Prostate gland (tissue), 2 donors: ENCODE measurements at regions not wholly inside any gene's neighbourhood (a gene's known extent, or its start where the extent isn't known, plus 50 kb on each side); places are given as distances from the start of the nearest gene placed in this dataset.

Source experiments
- DNase-seq: peaks from one replicate; pipeline ENCODE4 v3.0.0-alpha.2; 2019; ENCODE audit warnings: low spot score
- H3K27ac ChIP-seq, 2 donors: fragments of 200-600 bp; sonication (generic); 2 replicates each; pipeline ENCODE4 v1.5.1; 2017 to 2019
- H3K27me3 ChIP-seq: fragments of 200-600 bp; sonication (generic); replicated peaks from 2 replicates; pipeline ENCODE4 v1.5.1; 2019; ENCODE audit not compliant: insufficient read depth
- H3K36me3 ChIP-seq, 2 donors: fragments of 200-600 bp; sonication (generic); 1 replicate in 1 of 2; 2 replicates in 1 of 2; pipeline versions ENCODE4 v1.5.1 to v1.8.1; 2017 to 2019
- H3K4me1 ChIP-seq: fragments of 200-600 bp; sonication (generic); replicated peaks from 2 replicates; pipeline ENCODE4 v1.5.1; 2019
- H3K4me3 ChIP-seq, 2 donors: fragments of 200-600 bp; sonication (generic); 2 replicates each; pipeline ENCODE4 v1.5.1; 2017 to 2019
- H3K9me3 ChIP-seq: fragments of 200-600 bp; sonication (generic); 2 replicates; pipeline ENCODE4 v1.5.1; 2017
- POLR2A ChIP-seq: fragments of 450-650 bp; IDR thresholded peaks from one replicate; pipeline ENCODE4 v1.6.1; 2016; ENCODE audit warnings: antibody characterized with exemption, mild to moderate bottlenecking
- POLR2AphosphoS5 ChIP-seq: sonication (generic); formaldehyde crosslinking; IDR thresholded peaks from one replicate; pipeline ENCODE4 v1.6.1; 2017; ENCODE audit warnings: antibody characterized with exemption
- WGBS: methylation state at CpG from one replicate; pipeline ENCODE4 v1.1.5; 2018; 5-methylcytosine and 5-hydroxymethylcytosine counted together
- intact Hi-C: fragments of 100-400 bp; cut with DNase I; formaldehyde crosslinking; loops from one replicate; pipeline ENCODE4 v1.14.2; 2022
- TF ChIP-seq, protein P1 (sequence below), 4 experiments: fragments of 200-600 bp in 2 of 4; fragments of 450-650 bp in 2 of 4; sonication (generic) in 2 of 4; IDR thresholded peaks; 1 replicate in 3 of 4; 2 replicates in 1 of 4; pipeline ENCODE4 v1.5.1; 2016 to 2019; ENCODE audit warnings: antibody characterized with exemption in 4 of 4, mild to moderate bottlenecking in 2 of 4, moderate library complexity in 2 of 4

DNA sequence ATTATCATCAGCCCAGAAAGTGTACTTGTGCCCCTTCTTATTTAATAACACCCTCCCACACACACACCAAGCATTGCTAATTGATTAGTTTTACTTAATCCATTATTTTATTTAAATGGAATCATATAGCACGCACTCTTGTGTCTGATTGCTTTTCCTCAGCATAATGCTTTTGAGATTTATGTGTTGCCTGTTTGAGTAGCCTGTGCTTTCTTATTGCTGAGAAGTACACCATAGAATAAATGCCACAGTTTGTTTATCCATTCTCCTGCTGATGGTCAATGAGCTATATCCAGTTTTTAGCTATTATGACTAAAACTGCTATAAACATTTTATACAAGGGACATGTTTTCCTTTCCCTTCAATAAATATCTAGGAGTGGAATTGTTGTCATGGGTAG is 409.9 kb upstream of the PDE3A start:
- no peaks in the 10 kb centered on the region for H3K27me3 ChIP-seq
- no peak for DNase-seq
- WGBS, result 98% methylated on average over 1 of the region's 1 CpG
- no peaks in the 10 kb centered on the region for H3K36me3 ChIP-seq
- H3K4me1 ChIP-seq, result no peaks in the 10 kb centered on the region
- intact Hi-C loops, result no loop called here
- H3K4me3 ChIP-seq, result no peak overlapping the region
- H3K27ac ChIP-seq, result no peak overlapping the region
- no peaks in the 10 kb centered on the region for H3K9me3 ChIP-seq
- no peak for TF ChIP-seq POLR2A
- TF ChIP-seq, protein P1, sequence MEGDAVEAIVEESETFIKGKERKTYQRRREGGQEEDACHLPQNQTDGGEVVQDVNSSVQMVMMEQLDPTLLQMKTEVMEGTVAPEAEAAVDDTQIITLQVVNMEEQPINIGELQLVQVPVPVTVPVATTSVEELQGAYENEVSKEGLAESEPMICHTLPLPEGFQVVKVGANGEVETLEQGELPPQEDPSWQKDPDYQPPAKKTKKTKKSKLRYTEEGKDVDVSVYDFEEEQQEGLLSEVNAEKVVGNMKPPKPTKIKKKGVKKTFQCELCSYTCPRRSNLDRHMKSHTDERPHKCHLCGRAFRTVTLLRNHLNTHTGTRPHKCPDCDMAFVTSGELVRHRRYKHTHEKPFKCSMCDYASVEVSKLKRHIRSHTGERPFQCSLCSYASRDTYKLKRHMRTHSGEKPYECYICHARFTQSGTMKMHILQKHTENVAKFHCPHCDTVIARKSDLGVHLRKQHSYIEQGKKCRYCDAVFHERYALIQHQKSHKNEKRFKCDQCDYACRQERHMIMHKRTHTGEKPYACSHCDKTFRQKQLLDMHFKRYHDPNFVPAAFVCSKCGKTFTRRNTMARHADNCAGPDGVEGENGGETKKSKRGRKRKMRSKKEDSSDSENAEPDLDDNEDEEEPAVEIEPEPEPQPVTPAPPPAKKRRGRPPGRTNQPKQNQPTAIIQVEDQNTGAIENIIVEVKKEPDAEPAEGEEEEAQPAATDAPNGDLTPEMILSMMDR (IDR thresholded peaks at IDR 0.05), result no peak
- TF ChIP-seq POLR2AphosphoS5, result no peak

DNA sequence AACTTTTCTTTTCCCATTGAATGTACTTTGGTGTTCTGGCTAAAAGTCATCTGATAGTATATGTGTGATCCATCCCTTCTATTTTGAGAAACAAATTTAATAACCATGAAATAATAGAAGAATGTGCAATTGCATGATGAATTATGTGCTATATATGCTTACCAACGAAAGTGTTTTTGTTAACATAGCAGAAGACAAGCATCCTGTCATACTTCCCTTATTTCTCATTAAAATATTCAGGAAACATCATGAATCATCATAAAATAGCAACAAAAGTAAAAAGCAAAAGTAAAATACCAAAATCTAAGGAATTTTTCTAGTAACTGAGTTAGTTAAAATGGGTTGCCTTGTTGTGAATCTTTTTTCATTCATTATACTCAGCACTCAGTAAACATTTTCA is 409.0 kb upstream of the PDE3A start:
- 40% methylated on average over 1 of the region's 1 CpG for WGBS
- Histone ChIP-seq H3K4me1 (no peaks in the 10 kb centered on the region), H3K9me3 (no peaks in the 10 kb centered on the region), H3K27ac (no peak overlapping the region), H3K4me3 (no peak overlapping the region), H3K27me3 (no peaks in the 10 kb centered on the region), H3K36me3 (no peaks in the 10 kb centered on the region)
- no peak for DNase-seq
- TF ChIP-seq POLR2A (no peak), POLR2AphosphoS5 (no peak)
- TF ChIP-seq, protein P1 (IDR thresholded peaks at IDR 0.05), result no peak
- intact Hi-C loops, result no loop called here

DNA sequence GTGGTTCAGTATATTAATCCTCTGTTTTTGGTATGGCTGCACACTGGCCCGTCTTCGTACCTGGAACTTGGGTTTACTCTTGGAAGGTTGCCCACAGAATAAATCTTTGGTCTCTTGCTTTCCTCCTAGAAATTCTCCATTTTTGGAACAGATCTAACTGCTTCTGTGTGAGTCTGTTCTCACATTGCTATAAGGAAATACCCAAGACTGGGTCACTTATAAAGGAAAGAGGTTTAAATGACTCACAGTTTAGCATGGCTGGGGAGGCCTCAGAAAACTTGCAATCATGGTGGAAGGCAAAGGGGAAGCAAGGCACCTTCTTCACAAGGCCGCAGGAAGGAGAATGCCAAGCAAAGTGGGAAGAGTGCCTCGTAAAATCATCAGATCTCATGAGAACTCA is 407.8 kb upstream of the PDE3A start:
- Histone ChIP-seq H3K4me1 (no peaks in the 10 kb centered on the region), H3K9me3 (no peaks in the 10 kb centered on the region), H3K4me3 (no peak overlapping the region), H3K36me3 (no peaks in the 10 kb centered on the region), H3K27me3 (no peaks in the 10 kb centered on the region), H3K27ac (no peak overlapping the region)
- intact Hi-C loops, result no loop called here
- DNase-seq, result no peak
- 99% methylated on average over 4 of the region's 4 CpGs for WGBS
- no peak for TF ChIP-seq POLR2AphosphoS5
- TF ChIP-seq, protein P1 (IDR thresholded peaks at IDR 0.05), result no peak
- no peak for TF ChIP-seq POLR2A

DNA sequence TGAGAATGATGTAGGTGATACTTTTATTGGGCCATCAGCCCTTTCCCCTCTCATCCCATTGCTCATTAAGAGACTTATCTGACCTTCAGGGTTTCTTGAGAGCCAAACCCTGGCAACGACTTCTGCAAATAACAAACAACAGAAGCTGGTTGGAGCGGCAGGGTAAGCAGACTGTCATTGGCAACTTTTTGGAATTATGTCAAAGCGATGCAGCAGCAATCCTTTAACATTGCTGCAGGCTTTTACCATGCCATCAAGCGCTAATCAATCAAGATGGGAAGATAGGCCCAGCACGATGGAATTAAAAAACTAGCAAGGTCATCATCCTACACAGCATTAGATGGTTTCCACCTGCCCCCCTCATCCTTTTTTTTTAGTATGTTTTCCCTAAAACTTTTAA is 406.1 kb upstream of the PDE3A start:
- Histone ChIP-seq H3K4me1 (no peaks in the 10 kb centered on the region), H3K36me3 (no peaks in the 10 kb centered on the region), H3K9me3 (no peaks in the 10 kb centered on the region), H3K27ac (no peak overlapping the region), H3K27me3 (no peaks in the 10 kb centered on the region), H3K4me3 (no peak overlapping the region)
- intact Hi-C loops, result no loop called here
- 44% methylated on average over 5 of the region's 5 CpGs for WGBS
- no peak for DNase-seq
- TF ChIP-seq POLR2A, result no peak
- TF ChIP-seq, protein P1 (IDR thresholded peaks at IDR 0.05), result no peak
- no peak for TF ChIP-seq POLR2AphosphoS5

DNA sequence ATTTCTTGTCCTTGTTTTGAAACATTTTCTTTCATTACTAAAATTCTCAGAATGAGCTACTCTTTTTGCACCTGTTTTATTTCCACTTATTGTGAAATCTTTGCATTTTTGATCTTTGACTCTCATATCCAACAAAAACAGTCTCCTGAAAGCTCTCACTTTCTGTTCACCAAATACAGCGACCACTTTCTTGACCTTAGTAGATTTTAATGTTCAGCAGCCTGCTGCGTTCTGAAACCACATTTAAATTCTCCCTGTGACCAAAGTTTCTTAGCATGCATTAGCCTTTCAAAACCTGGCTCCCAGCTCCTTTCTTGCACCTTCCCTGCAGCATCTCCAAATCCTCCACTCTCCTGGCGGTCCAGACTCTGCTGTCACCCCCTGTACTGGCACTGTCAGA is 404.4 kb upstream of the PDE3A start:
- intact Hi-C loops, result no loop called here
- Histone ChIP-seq H3K27me3 (no peaks in the 10 kb centered on the region), H3K9me3 (no peaks in the 10 kb centered on the region), H3K4me3 (no peak overlapping the region), H3K36me3 (no peaks in the 10 kb centered on the region), H3K4me1 (no peaks in the 10 kb centered on the region), H3K27ac (no peak overlapping the region)
- DNase-seq, result no peak
- 89% methylated on average over 3 of the region's 3 CpGs for WGBS
- no peak for TF ChIP-seq POLR2AphosphoS5
- TF ChIP-seq POLR2A, result no peak
- TF ChIP-seq, protein P1 (IDR thresholded peaks at IDR 0.05), result no peak
